Mucosa of descending colon (tissue), 3 donors: ENCODE measurements at regions not wholly inside any gene's neighbourhood (a gene's known extent, or its start where the extent isn't known, plus 50 kb on each side); places are given as distances from the start of the nearest gene placed in this dataset.

ENCODE experiments used
- ATAC-seq: fragments of 200-7000 bp; cut with Tn5 transposase; one replicate; pipeline ENCODE4 v1.9.1; 2020; ENCODE audit warnings: mild to moderate bottlenecking, moderate library complexity
- DNase-seq, 3 donors: peaks; one replicate each; pipeline ENCODE4 v3.0.0-alpha.2; 2020
- H3K36me3 ChIP-seq: fragments of 200-600 bp; one replicate; pipeline ENCODE4 v1.8.0; 2021; ENCODE audit warnings: low read depth, mild to moderate bottlenecking
- H3K4me1 ChIP-seq: fragments of 200-600 bp; one replicate; pipeline ENCODE4 v1.8.0; 2021; ENCODE audit warnings: low read depth, mild to moderate bottlenecking
- H3K4me3 ChIP-seq: fragments of 200-600 bp; one replicate; pipeline ENCODE4 v1.8.0; 2021; ENCODE audit warnings: mild to moderate bottlenecking
- H3K9me3 ChIP-seq: fragments of 200-600 bp; one replicate; pipeline ENCODE4 v1.8.0; 2021; ENCODE audit warnings: mild to moderate bottlenecking
- intact Hi-C, 2 donors: fragments of 100-400 bp; cut with DNase I in 1 of 2; cut with micrococcal nuclease in 1 of 2; formaldehyde crosslinking; loops; one replicate each; pipeline versions ENCODE4 v1.11.0 to v1.11.1; 2022; cut with DNase I, micrococcal nuclease
- TF ChIP-seq, protein P1 (sequence below): fragments of 200-600 bp; IDR thresholded peaks from one replicate; pipeline ENCODE4 v1.8.0; 2022; ENCODE audit warnings: antibody characterized with exemption, mild to moderate bottlenecking
- donor health status: DM: no; HTN: no; CAD: no; lungs with moderate emphysema.
- donor health status: DM: no; HTN: no; CAD: no.
- donor health status: DM: no; HTN: yes; CAD: no.

GRCh38 chr12:24546661-24547060 lies 402.2 kb downstream of the BCAT1 start:
- Histone ChIP-seq H3K9me3 (no peaks in the 10 kb centered on the region), H3K4me3 (no peak overlapping the region), H3K36me3 (no peaks in the 10 kb centered on the region), H3K4me1 (no peaks in the 10 kb centered on the region)
- ATAC-seq (no peak), DNase-seq (no peak)
- TF ChIP-seq, protein P1, sequence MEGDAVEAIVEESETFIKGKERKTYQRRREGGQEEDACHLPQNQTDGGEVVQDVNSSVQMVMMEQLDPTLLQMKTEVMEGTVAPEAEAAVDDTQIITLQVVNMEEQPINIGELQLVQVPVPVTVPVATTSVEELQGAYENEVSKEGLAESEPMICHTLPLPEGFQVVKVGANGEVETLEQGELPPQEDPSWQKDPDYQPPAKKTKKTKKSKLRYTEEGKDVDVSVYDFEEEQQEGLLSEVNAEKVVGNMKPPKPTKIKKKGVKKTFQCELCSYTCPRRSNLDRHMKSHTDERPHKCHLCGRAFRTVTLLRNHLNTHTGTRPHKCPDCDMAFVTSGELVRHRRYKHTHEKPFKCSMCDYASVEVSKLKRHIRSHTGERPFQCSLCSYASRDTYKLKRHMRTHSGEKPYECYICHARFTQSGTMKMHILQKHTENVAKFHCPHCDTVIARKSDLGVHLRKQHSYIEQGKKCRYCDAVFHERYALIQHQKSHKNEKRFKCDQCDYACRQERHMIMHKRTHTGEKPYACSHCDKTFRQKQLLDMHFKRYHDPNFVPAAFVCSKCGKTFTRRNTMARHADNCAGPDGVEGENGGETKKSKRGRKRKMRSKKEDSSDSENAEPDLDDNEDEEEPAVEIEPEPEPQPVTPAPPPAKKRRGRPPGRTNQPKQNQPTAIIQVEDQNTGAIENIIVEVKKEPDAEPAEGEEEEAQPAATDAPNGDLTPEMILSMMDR = no peak
- intact Hi-C loops = no loop called here

DNA sequence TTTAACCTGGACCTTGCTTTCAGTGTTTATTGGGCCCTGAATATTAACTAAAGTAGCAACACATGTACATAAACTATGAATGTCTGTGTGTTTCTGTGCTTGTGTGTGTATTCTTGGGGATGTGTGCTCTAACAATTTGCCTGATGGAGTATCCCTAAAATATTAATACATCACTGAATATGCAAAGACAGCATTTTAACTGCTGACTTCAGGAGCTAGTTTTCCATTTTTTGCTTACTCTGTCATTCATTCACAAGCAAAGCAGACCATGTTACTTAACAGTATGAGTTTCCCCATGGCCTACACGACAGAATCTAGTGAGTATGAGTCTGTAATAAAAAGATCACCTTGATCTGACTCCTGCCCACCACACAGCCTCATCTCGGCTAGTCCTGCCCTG lies 402.8 kb downstream of the BCAT1 start:
- Histone ChIP-seq H3K9me3 (no peaks in the 10 kb centered on the region), H3K4me3 (no peak overlapping the region), H3K36me3 (no peaks in the 10 kb centered on the region), H3K4me1 (no peaks in the 10 kb centered on the region)
- no peak for ATAC-seq
- intact Hi-C loops = no loop called here
- TF ChIP-seq, protein P1 = no peak
- DNase-seq = no peak

DNA sequence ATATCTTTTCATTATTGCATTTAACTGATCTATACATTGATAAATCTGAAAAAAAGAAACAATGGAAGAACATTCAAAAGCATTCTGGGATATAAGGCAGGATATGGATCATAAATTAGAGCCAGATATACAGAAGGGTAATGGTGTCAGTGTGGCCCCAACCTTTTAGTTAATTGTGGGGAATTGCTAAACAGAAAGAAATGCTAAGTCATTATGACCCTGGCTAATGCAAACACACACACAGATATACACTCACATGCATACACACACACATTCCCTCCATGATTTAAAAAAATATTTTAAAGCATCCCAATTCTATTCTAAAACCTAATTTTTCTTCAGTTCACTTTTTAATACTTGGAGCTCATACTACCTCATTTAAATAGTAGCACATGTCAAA lies 404.5 kb downstream of the BCAT1 start:
- DNase-seq (no peak), ATAC-seq (no peak)
- H3K36me3 ChIP-seq = no peaks in the 10 kb centered on the region
- no peaks in the 10 kb centered on the region for H3K9me3 ChIP-seq
- TF ChIP-seq, protein P1 = no peak
- intact Hi-C loops = no loop called here
- no peaks in the 10 kb centered on the region for H3K4me1 ChIP-seq
- H3K4me3 ChIP-seq = no peak overlapping the region

DNA sequence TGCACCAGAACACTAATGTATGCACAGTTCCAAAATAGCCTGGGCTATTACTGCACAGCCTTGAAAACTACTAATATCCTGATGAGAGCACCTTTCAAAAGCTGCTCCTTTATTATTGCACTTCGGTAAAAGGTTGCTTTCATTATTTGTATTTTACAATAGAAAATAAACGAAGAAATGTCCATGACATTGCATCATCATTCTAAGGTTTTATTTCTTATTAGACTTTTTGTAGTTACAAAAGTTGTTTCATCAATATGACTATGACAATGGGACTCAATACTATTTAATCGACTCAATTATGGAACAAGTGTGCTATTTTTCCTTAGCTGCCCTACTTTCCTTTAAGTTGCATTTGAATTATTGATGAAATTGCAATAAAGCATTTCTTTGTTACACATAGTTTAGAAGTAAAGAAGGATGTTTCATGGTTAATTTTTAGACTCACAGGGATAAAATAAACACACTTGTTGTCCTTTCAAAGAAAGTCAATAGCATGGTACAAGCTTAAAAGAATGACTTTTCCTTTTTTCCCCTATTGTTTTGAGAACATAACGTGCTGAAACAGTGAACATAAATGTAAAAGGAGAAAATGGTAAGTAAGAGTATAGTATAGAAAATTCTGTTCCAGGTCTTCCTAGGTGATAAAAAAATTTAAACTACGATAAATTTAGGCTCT lies 407.6 kb downstream of the BCAT1 start:
- Histone ChIP-seq H3K4me1 (no peaks in the 10 kb centered on the region), H3K9me3 (no peaks in the 10 kb centered on the region), H3K36me3 (no peaks in the 10 kb centered on the region), H3K4me3 (no peak overlapping the region)
- TF ChIP-seq, protein P1 = no peak
- intact Hi-C loops = no loop called here
- no peak for ATAC-seq
- no peak for DNase-seq

- DNase-seq = no peak
Observed at GRCh38 chr12:24539646-24540045, 409.3 kb downstream of the BCAT1 start.

More at GRCh38 chr12:24539646-24540045, 409.3 kb downstream of the BCAT1 start:
- Histone ChIP-seq H3K36me3 (no peaks in the 10 kb centered on the region), H3K9me3 (no peaks in the 10 kb centered on the region), H3K4me1 (no peaks in the 10 kb centered on the region), H3K4me3 (no peak overlapping the region)
- TF ChIP-seq, protein P1 = no peak
- intact Hi-C loops = no loop called here
- ATAC-seq = no peak
